GM12878 (cell line): ENCODE measurements at regions not wholly inside any gene's neighbourhood (a gene's known extent, or its start where the extent isn't known, plus 50 kb on each side); places are given as distances from the start of the nearest gene placed in this dataset.

ENCODE experiments used
- ATAC-seq: fragments of 200-7000 bp; cut with Tn5 transposase; 3 replicates; pipeline ENCODE4 v1.9.1; 2020; ENCODE audit warnings: mild to moderate bottlenecking, moderate library complexity
- BruUV-seq: library from RNA; stranded (reverse); fragments of 400-500 nt; replicated peaks from 2 replicates; lab custom pipeline; 2021; lab: Mats Ljungman, UMichigan
- CTCF ChIA-PET: fragments of 300-600 bp; sonication (Branson Sonifier 250); formaldehyde crosslinking; extraction: SDS; loops from one replicate; lab custom pipeline; 2021; ENCODE audit warnings: inconsistent platforms; lab: Yijun Ruan, JAX
- POLR2A ChIA-PET: fragments of 350-600 bp; formaldehyde crosslinking; extraction: SDS; loops from one replicate; lab custom pipeline; 2021; ENCODE audit warnings: inconsistent platforms; lab: Charles Lee
- RAD21 ChIA-PET: fragments of 300-600 bp; sonication (Branson Sonifier 250); formaldehyde crosslinking; loops from one replicate; lab custom pipeline; 2023; ENCODE audit warnings: antibody characterized with exemption; ENCODE audit not compliant: unreplicated experiment; lab: Charles Lee
- SMC1A ChIA-PET: fragments of 300-600 bp; sonication (Branson Sonifier 250); formaldehyde crosslinking; loops from one replicate; lab custom pipeline; 2023; ENCODE audit not compliant: unreplicated experiment, uncharacterized antibody; lab: Charles Lee
- DNase-seq: peaks from one replicate; pipeline ENCODE4 v3.0.0-alpha.2; 2011; ENCODE audit warnings: low read depth, low spot score
- FAIRE-seq: peaks from 3 replicates; lab custom pipeline; 2011; peaks lifted over from hg19 to GRCh38; lab: Jason Lieb, UNC
- H2AFZ ChIP-seq: 2 replicates; pipeline ENCODE4 v1.6.0; 2011; ENCODE audit warnings: low read depth, low read length, control low read depth; ENCODE audit not compliant: control insufficient read depth
- H3K27ac ChIP-seq: 2 replicates; pipeline ENCODE4 v1.5.1; 2011; ENCODE audit warnings: control low read depth; ENCODE audit not compliant: control insufficient read depth, insufficient read depth
- H3K27me3 ChIP-seq, 2 experiments: replicated peaks in 1 of 2; 2 replicates each; pipeline versions ENCODE4 v1.6.0 to v1.6.1; 2011; ENCODE audit warnings: low read length in 1 of 2; ENCODE audit not compliant: control insufficient read depth in 2 of 2, insufficient read depth in 2 of 2
- H3K36me3 ChIP-seq, 2 experiments: 2 replicates each; pipeline ENCODE4 v1.5.1; 2011; ENCODE audit warnings: low read length in 1 of 2; ENCODE audit not compliant: control insufficient read depth in 2 of 2, insufficient read depth in 2 of 2
- H3K4me1 ChIP-seq: 2 replicates; pipeline ENCODE4 v1.6.1; 2011; ENCODE audit warnings: mild to moderate bottlenecking, low read length, moderate library complexity, mixed read lengths; ENCODE audit not compliant: control insufficient read depth, insufficient read depth
- H3K4me2 ChIP-seq: 2 replicates; pipeline ENCODE4 v1.6.0; 2011; ENCODE audit warnings: control low read depth; ENCODE audit not compliant: control insufficient read depth, insufficient read depth
- H3K4me3 ChIP-seq: fragments of 200-600 bp; sonication (generic); 2 replicates; pipeline ENCODE4 v1.5.1; 2016
- H3K79me2 ChIP-seq: 2 replicates; pipeline ENCODE4 v1.6.0; 2011; ENCODE audit warnings: low read length; ENCODE audit not compliant: control insufficient read depth, insufficient read depth
- H3K9ac ChIP-seq: 2 replicates; pipeline ENCODE4 v1.8.0; 2011; ENCODE audit warnings: low read length, control low read depth, mixed read lengths; ENCODE audit not compliant: control insufficient read depth, insufficient read depth
- H3K9me3 ChIP-seq: replicated peaks from 3 replicates; pipeline ENCODE4 v1.5.1; 2011; ENCODE audit warnings: mild to moderate bottlenecking, low read length; ENCODE audit not compliant: control insufficient read depth, insufficient read depth
- H4K20me1 ChIP-seq: 2 replicates; pipeline ENCODE4 v1.6.0; 2011; ENCODE audit not compliant: control insufficient read depth, insufficient read depth
- CTCF ChIP-seq, 3 experiments: IDR thresholded peaks in 2 of 3; conservative IDR thresholded peaks in 1 of 3; 2 replicates each; pipeline ENCODE4 v1.5.1; 2011; ENCODE audit warnings: low read depth in 3 of 3, low read length in 3 of 3, mild to moderate bottlenecking in 3 of 3, control low read depth in 2 of 3, moderate library complexity in 2 of 3, inconsistent platforms in 1 of 3, mixed read lengths in 1 of 3; ENCODE audit not compliant: control insufficient read depth in 2 of 3, insufficient read depth in 1 of 3; ENCODE audit errors: extremely low read depth in 1 of 3
- E4F1 ChIP-seq: fragments of 450-650 bp; IDR thresholded peaks from 2 replicates; pipeline ENCODE4 v1.6.1; 2018; ENCODE audit warnings: borderline replicate concordance, mild to moderate bottlenecking; ENCODE audit not compliant: partially characterized antibody
- FOXM1 ChIP-seq: IDR thresholded peaks from 2 replicates; pipeline ENCODE4 v1.6.1; 2012; ENCODE audit warnings: low read depth, mild to moderate bottlenecking, inconsistent platforms, low read length, moderate library complexity
- JUNB ChIP-seq: IDR thresholded peaks from 2 replicates; pipeline ENCODE4 v1.6.1; 2016; ENCODE audit warnings: antibody characterized with exemption, mild to moderate bottlenecking
- NBN ChIP-seq: fragments of 450-650 bp; IDR thresholded peaks from 2 replicates; pipeline ENCODE4 v1.6.1; 2016
- NRF1 ChIP-seq: conservative IDR thresholded peaks from 2 replicates; pipeline ENCODE4 v1.6.1; 2011; ENCODE audit warnings: mild to moderate bottlenecking, low read depth, low read length, improper control_type of control experiment
- PAX5 ChIP-seq: IDR thresholded peaks from 2 replicates; pipeline ENCODE4 v1.6.1; 2011; ENCODE audit warnings: low read depth, low read length, borderline replicate concordance
- SMAD1 ChIP-seq: fragments of 450-650 bp; IDR thresholded peaks from 2 replicates; pipeline ENCODE4 v1.6.1; 2018; ENCODE audit warnings: mild to moderate bottlenecking, low read depth; ENCODE audit not compliant: partially characterized antibody
- TARDBP ChIP-seq: IDR thresholded peaks from 2 replicates; pipeline ENCODE4 v1.6.1; 2016; ENCODE audit warnings: borderline replicate concordance
- WGBS: methylation state at CpG from one replicate; pipeline ENCODE4 v1.1.6; 2016; ENCODE audit warnings: low lambda C conversion rate; ENCODE audit not compliant: insufficient replicate concordance, insufficient coverage; ENCODE audit errors: missing lambda C conversion rate; 5-methylcytosine and 5-hydroxymethylcytosine counted together
- in situ Hi-C: fragments of 300-500 bp; cut with MboI; formaldehyde crosslinking; loops from 9 replicates; pipeline ENCODE4 v1.14.3; 2018; ENCODE audit warnings: mixed read lengths
- intact Hi-C: fragments of 100-400 bp; cut with micrococcal nuclease; formaldehyde crosslinking; loops from one replicate; pipeline ENCODE4 v1.14.2; 2022; ENCODE audit not compliant: unreplicated experiment
- TF ChIP-seq, protein P1 (sequence below): IDR thresholded peaks from 2 replicates; pipeline ENCODE4 v1.6.1; 2012; ENCODE audit warnings: low read depth, low read length, improper control_type of control experiment

GRCh38 chr14:29062976-29063375, 296.4 kb downstream of the FOXG1 start:
- no peak overlapping the region for H3K4me2 ChIP-seq
- H3K27me3 ChIP-seq, result no peaks in the 10 kb centered on the region
- H3K36me3 ChIP-seq, result no peaks in the 10 kb centered on the region
- H3K4me3 ChIP-seq, result no peak overlapping the region
- no TSS peak for BruUV-seq
- no peaks in the 10 kb centered on the region for H3K4me1 ChIP-seq
- SMC1A ChIA-PET, result no interaction called here
- ATAC-seq, result no peak
- no peaks in the 10 kb centered on the region for H3K9me3 ChIP-seq
- TF ChIP-seq, protein P1, sequence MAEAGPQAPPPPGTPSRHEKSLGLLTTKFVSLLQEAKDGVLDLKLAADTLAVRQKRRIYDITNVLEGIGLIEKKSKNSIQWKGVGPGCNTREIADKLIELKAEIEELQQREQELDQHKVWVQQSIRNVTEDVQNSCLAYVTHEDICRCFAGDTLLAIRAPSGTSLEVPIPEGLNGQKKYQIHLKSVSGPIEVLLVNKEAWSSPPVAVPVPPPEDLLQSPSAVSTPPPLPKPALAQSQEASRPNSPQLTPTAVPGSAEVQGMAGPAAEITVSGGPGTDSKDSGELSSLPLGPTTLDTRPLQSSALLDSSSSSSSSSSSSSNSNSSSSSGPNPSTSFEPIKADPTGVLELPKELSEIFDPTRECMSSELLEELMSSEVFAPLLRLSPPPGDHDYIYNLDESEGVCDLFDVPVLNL, result no peak
- TF ChIP-seq PAX5 (no peak), SMAD1 (no peak), TARDBP (no peak), CTCF (IDR thresholded peaks at IDR 0.05 in 2 of 3, conservative IDR thresholded peaks at IDR 0.05 in 1 of 3; ENCODE audit: control insufficient read depth in 2 of 3, extremely low read depth in 1 of 3, insufficient read depth in 1 of 3, low read depth in 3 of 3, low read length in 3 of 3) (no peak), E4F1 (no peak), NBN (no peak), JUNB (no peak), FOXM1 (no peak), NRF1 (no peak)
- no peak for FAIRE-seq
- POLR2A ChIA-PET, result no interaction called here
- no peak overlapping the region for H2AFZ ChIP-seq
- RAD21 ChIA-PET, result no interaction called here
- WGBS, result 20% methylated on average over 4 of the region's 4 CpGs
- H3K27ac ChIP-seq, result no peak overlapping the region
- H3K79me2 ChIP-seq, result no peaks in the 10 kb centered on the region
- no peak overlapping the region for H3K9ac ChIP-seq
- no peak for DNase-seq
- CTCF ChIA-PET, result no interaction called here
- intact Hi-C loops, result no loop called here
- in situ Hi-C loops, result no loop called here
- no peaks in the 10 kb centered on the region for H4K20me1 ChIP-seq
